ENCODE measurements at regions not wholly inside any gene's neighbourhood (a gene's known extent, or its start where the extent isn't known, plus 50 kb on each side); places are given as distances from the start of the nearest gene placed in this dataset.
"Not testable (repeated sequence)": the region's sequence is repeated elsewhere in the genome, so short reads cannot be mapped to it uniquely, and the experiment has no call there.

DNA sequence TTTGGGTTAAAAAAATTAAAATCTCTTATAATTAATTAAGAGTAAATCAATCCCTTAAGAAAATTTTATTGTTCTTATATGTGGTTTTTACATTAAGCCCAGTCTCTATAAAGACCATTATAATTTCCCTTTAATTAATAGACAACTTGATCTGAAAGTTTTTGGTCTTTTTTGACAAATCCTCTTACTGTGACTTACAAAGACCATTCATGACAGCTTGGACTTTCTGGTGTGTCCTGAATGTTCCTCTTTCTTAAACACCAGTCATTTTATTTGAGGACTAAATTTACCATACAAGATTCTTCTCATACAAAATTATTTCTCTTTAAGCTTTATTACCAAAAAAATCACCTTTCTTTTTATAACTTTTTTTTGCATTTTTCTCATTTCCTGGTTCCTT lies 368.3 kb downstream of the ADGRD1 start:
- Mint-ChIP-seq H3K36me3 (ENCODE audit: insufficient read depth) (no peaks in the 10 kb centered on the region), H3K27ac (no peak overlapping the region), H3K4me1 (ENCODE audit: low read depth) (no peaks in the 10 kb centered on the region), H3K27me3 (peaks cover 6% of the 10 kb centered on the region), H3K4me3 (ENCODE audit: low read depth) (no peak overlapping the region), H3K9me3 (ENCODE audit: low read depth) (peaks cover 32% of the 10 kb centered on the region)
- DNase-seq (ENCODE audit: low spot score, unreplicated experiment) = no peak
- TF ChIP-seq, protein P1, sequence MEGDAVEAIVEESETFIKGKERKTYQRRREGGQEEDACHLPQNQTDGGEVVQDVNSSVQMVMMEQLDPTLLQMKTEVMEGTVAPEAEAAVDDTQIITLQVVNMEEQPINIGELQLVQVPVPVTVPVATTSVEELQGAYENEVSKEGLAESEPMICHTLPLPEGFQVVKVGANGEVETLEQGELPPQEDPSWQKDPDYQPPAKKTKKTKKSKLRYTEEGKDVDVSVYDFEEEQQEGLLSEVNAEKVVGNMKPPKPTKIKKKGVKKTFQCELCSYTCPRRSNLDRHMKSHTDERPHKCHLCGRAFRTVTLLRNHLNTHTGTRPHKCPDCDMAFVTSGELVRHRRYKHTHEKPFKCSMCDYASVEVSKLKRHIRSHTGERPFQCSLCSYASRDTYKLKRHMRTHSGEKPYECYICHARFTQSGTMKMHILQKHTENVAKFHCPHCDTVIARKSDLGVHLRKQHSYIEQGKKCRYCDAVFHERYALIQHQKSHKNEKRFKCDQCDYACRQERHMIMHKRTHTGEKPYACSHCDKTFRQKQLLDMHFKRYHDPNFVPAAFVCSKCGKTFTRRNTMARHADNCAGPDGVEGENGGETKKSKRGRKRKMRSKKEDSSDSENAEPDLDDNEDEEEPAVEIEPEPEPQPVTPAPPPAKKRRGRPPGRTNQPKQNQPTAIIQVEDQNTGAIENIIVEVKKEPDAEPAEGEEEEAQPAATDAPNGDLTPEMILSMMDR (IDR thresholded peaks at IDR 0.05; ENCODE audit: unreplicated experiment) = no peak

DNA sequence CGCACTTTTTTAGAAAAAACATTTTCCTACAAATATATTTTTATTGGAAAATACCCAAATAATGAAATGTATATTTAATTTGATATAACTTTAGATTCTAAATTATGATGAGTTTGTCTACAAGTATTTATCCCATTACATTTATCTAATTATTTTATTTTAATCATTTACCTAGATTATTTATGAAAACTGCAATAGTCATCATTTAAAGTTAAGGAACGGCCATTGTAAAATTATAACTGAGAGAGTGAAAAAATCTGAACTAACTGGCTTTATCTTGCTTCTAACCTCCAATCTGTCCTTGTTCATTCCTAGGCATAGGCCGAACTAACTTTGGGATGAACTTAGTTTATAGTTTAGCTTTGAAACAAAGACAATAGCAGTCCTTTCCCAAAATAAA lies 368.8 kb downstream of the ADGRD1 start:
- not testable (repeated sequence) for H3K4me1 Mint-ChIP-seq (ENCODE audit: low read depth); H3K27ac Mint-ChIP-seq; DNase-seq (ENCODE audit: low spot score, unreplicated experiment); H3K36me3 Mint-ChIP-seq (ENCODE audit: insufficient read depth); H3K4me3 Mint-ChIP-seq (ENCODE audit: low read depth); H3K27me3 Mint-ChIP-seq
- peaks cover 34% of the 10 kb centered on the region for H3K9me3 Mint-ChIP-seq (ENCODE audit: low read depth)

DNA sequence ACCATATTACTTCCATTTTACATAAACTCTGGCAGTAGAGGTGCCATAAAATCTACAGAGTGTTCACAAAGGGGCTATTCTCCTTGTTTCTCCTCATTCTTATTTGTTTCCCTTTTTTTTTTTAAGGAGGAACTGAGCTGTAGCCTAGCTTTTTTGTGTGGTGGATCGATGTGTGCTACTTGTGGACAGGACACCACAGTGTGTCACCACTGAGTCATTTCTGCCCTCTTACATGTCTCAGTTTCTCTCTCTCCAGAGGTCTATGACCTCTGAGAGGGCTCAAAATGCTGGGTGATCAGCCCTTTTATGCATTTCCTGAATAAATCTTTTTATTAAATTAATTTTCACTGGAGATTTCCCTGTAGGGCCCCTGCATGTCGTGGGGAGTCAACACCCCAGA lies 370.2 kb downstream of the ADGRD1 start:
- H3K27me3 Mint-ChIP-seq = peaks cover 8% of the 10 kb centered on the region
- TF ChIP-seq, protein P1 (IDR thresholded peaks at IDR 0.05; ENCODE audit: unreplicated experiment) = no peak
- no peaks in the 10 kb centered on the region for H3K36me3 Mint-ChIP-seq (ENCODE audit: insufficient read depth)
- DNase-seq (ENCODE audit: low spot score, unreplicated experiment) = no peak
- no peak overlapping the region for H3K4me3 Mint-ChIP-seq (ENCODE audit: low read depth)
- H3K4me1 Mint-ChIP-seq (ENCODE audit: low read depth) = no peaks in the 10 kb centered on the region
- peaks cover 23% of the 10 kb centered on the region for H3K9me3 Mint-ChIP-seq (ENCODE audit: low read depth)
- H3K27ac Mint-ChIP-seq = no peak overlapping the region

DNA sequence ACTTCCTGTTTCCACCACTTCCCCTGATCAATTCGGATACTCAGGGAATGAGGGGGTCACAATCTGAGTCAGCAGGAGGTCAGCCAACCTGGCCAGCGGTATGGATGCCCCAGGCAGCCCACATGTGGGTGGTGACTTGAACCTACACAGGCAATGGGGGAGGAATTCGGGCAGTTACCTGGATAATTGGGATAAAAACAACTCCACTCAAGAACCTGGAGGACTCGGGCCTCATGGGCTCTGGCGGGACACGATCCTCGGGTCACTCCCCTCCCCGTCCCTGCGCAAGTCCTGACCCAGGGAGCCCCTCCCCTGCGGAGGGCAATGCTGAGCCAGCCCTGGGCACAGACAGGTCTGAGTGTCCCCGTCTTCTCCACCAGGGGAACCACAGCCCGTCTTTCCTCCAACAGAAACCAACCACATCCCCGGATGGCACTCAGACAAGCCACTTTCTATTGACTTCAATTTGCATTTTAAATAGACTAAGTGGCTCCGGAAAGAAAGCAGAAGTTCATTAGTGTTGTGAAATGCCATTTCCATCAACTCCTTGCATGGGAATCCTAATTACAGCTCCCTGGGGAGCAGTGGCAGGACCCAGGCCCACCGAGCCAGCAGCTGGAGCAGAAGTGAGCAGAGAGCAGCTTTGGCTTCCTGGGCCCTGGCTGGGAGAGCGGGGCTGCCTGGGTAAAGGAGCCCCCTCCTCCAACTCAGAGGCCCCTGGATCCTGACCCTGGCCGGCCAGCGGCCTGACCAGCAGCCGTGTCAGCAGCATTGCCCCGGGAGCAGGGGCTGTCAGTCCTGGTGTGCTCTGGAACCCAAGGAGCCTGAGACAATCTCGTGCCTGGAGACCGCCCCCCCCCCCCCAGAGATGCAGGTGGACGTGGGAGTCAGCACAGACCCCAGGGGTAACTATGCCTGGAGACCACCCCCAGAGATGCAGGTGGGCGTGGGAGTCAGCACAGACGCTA lies 374.1 kb downstream of the ADGRD1 start:
- no peak for DNase-seq (ENCODE audit: low spot score, unreplicated experiment)
- H3K9me3 Mint-ChIP-seq (ENCODE audit: low read depth) = peaks cover 14% of the 10 kb centered on the region
- H3K27ac Mint-ChIP-seq = no peak overlapping the region
- TF ChIP-seq, protein P1 (IDR thresholded peaks at IDR 0.05; ENCODE audit: unreplicated experiment) = no peak
- no peak overlapping the region for H3K4me3 Mint-ChIP-seq (ENCODE audit: low read depth)
- H3K4me1 Mint-ChIP-seq (ENCODE audit: low read depth) = no peaks in the 10 kb centered on the region
- H3K36me3 Mint-ChIP-seq (ENCODE audit: insufficient read depth) = no peaks in the 10 kb centered on the region
- peaks cover 12% of the 10 kb centered on the region for H3K27me3 Mint-ChIP-seq

DNA sequence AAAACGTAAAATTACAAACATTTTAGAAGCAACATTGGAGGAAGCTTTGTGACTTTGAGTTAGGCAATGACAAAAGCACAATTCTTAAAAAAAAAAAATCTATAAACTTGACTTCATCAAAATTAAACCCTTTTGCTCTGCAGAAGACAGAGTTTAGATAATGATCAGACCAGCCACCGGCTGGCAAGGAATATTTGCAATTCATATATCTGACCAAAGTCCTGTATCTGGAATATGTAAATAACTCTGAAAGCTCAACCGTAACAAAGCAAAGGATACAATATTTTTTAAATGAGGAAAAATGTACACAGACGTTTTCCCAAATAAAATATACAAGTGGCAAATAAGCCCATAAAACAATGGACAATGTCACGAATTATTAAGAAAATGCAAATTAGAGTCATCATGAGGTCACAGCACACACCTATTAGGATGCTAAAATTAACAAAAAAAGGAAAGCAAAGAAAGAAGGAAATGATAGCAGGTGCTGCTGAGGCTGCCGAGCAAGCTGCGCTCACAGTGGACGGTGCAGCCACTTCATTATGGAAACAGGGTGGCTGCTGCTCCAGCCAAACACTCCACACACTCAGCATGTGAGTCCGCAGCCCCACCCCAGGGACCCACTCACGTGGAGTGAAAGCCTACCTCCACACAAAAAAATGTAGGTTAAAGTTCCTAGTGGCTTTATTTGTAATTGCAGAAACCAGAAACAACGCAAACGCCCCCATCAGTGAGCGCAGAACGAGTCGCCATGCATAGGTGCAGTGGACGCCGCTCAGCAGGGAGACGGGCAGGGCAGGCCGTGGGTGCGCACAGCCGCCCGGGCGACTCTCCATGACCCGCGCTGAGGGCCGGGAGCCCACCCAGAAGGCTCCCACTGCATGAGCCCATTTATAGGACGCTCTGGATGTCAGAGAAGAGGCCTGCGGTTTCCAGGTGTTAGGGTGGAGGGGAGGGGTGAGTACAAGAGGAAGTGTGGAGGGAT lies 375.4 kb downstream of the ADGRD1 start:
- H3K36me3 Mint-ChIP-seq (ENCODE audit: insufficient read depth); H3K4me3 Mint-ChIP-seq (ENCODE audit: low read depth); DNase-seq (ENCODE audit: low spot score, unreplicated experiment); H3K4me1 Mint-ChIP-seq (ENCODE audit: low read depth); H3K27ac Mint-ChIP-seq: not testable (repeated sequence)
- Mint-ChIP-seq H3K27me3 (peaks cover 12% of the 10 kb centered on the region), H3K9me3 (ENCODE audit: low read depth) (peaks cover 14% of the 10 kb centered on the region)
